ENCODE measurements at regions not wholly inside any gene's neighbourhood (a gene's known extent, or its start where the extent isn't known, plus 50 kb on each side); places are given as distances from the start of the nearest gene placed in this dataset.

GRCh38 chr5:67515762-67516161 lies 319.2 kb upstream of the CD180 start:
- TF ChIP-seq SPI1 (IDR thresholded peaks at IDR 0.05; ENCODE audit: low read depth, low read length) (no peak), POLR2AphosphoS5 (IDR thresholded peaks at IDR 0.05; ENCODE audit: low read depth, low read length) (no peak), POLR2A (IDR thresholded peaks at IDR 0.05; ENCODE audit: low read depth, low read length) (no peak), TAF1 (IDR thresholded peaks at IDR 0.05; ENCODE audit: low read depth, low read length) (no peak)
